ENCODE measurements at regions not wholly inside any gene's neighbourhood (a gene's known extent, or its start where the extent isn't known, plus 50 kb on each side); places are given as distances from the start of the nearest gene placed in this dataset.

- DNase-seq, result no peak
These were observed 264.3 kb downstream of the TXNL1 start for GRCh38 chr18:56374007-56374655.

GRCh38 chr18:56373601-56374000, 264.8 kb downstream of the TXNL1 start:
- DNase-seq, result no peak

GRCh38 chr18:56368066-56368465, 270.3 kb downstream of the TXNL1 start:
- DNase-seq, result no peak

GRCh38 chr18:56358608-56359280, 279.6 kb downstream of the TXNL1 start:
- peak; percentile 48 for DNase-seq

- DNase-seq, result no peak
These were observed 284.6 kb downstream of the TXNL1 start for GRCh38 chr18:56353663-56354260.

GRCh38 chr18:56351911-56352500, 286.4 kb downstream of the TXNL1 start:
- DNase-seq, result peak; percentile 18

- DNase-seq, result no peak
These were observed 300.9 kb downstream of the TXNL1 start for GRCh38 chr18:56337507-56337906.

- DNase-seq, result no peak
These were observed 304.6 kb downstream of the TXNL1 start for GRCh38 chr18:56333839-56334238.

GRCh38 chr18:56333146-56333545, 305.2 kb downstream of the TXNL1 start:
- DNase-seq, result no peak

GRCh38 chr18:56332371-56332770, 306.0 kb downstream of the TXNL1 start:
- DNase-seq, result no peak

GRCh38 chr18:56330366-56331110, 307.9 kb downstream of the TXNL1 start:
- no peak for DNase-seq

GRCh38 chr18:56329536-56329935, 308.9 kb downstream of the TXNL1 start:
- no peak for DNase-seq

- no peak for DNase-seq
These were observed 311.1 kb downstream of the TXNL1 start for GRCh38 chr18:56327191-56327885.

GRCh38 chr18:56326336-56327072, 311.9 kb downstream of the TXNL1 start:
- DNase-seq, result no peak

- no peak for DNase-seq
These were observed 314.7 kb downstream of the TXNL1 start for GRCh38 chr18:56323673-56324072.

- no peak for DNase-seq
These were observed 316.0 kb downstream of the TXNL1 start for GRCh38 chr18:56322406-56322805.

- no peak for DNase-seq
These were observed 316.9 kb downstream of the TXNL1 start for GRCh38 chr18:56321470-56321869.

- DNase-seq, result no peak
These were observed 318.4 kb downstream of the TXNL1 start for GRCh38 chr18:56319953-56320352.

- DNase-seq, result no peak
These were observed 321.7 kb downstream of the TXNL1 start for GRCh38 chr18:56316727-56317126.

- no peak for DNase-seq
These were observed 323.0 kb downstream of the TXNL1 start for GRCh38 chr18:56315363-56315762.

- DNase-seq, result no peak
These were observed 324.0 kb downstream of the TXNL1 start for GRCh38 chr18:56314396-56314795.
